ENCODE measurements at regions not wholly inside any gene's neighbourhood (a gene's known extent, or its start where the extent isn't known, plus 50 kb on each side); places are given as distances from the start of the nearest gene placed in this dataset.
"Not testable (repeated sequence)": the region's sequence is repeated elsewhere in the genome, so short reads cannot be mapped to it uniquely, and the experiment has no call there.

DNA sequence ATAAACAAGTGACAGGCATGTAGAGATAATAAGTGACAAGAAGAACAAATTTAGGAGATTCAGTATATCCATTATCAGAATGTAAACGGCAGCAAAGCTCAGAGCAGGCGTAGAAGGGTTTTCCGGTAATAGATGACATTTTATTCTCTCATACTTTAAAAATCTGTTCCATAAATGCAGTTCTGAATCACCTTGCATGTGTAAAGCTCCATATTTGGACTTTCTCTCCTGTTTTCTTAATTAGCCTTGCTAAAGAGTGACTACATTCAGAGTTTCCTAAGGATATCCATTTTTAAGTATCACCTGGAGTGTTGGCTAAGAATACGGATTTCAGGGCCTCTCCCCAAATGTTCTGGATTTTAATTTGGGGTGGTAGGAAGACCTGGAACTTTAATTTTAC lies 122.0 kb downstream of the SPP2 start:
- no peaks in the 10 kb centered on the region for H3K9me3 ChIP-seq (ENCODE audit: control insufficient read depth, low read length)
- no peak for DNase-seq
- no peak overlapping the region for H3K27ac ChIP-seq (ENCODE audit: insufficient read depth, low read length, poor library complexity, severe bottlenecking)
- no peak overlapping the region for H3K4me3 ChIP-seq (ENCODE audit: insufficient read depth, low read depth, low read length, poor library complexity, severe bottlenecking)
- H3K27me3 ChIP-seq (replicated peaks; ENCODE audit: control insufficient read depth, insufficient read depth, low read length, poor library complexity, severe bottlenecking): no peaks in the 10 kb centered on the region
- H3K36me3 ChIP-seq (ENCODE audit: control insufficient read depth, insufficient read depth, low read length): no peaks in the 10 kb centered on the region
- H3K4me1 ChIP-seq (ENCODE audit: control insufficient read depth, insufficient read depth, low read length, poor library complexity, severe bottlenecking): no peaks in the 10 kb centered on the region

DNA sequence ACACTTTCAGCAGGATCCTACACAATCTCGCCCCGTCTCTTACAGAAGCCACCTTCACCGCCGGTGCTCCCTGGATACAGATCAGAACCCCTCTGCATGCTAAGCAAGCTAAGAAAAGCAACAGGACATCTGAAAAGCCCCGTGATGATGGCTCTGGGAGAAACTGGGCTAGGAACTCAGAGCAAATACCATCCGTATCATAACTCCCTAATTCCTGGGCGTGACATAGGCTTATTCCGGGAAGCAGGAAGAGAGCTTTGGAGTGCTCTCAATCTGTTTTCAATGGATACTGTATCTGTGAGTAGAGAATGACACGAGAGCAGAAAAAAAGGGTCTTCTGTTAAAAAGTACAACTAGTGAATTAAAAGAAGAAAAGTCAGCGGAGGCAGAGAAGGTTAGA lies 121.6 kb downstream of the SPP2 start:
- Histone ChIP-seq H3K4me3 (ENCODE audit: insufficient read depth, low read depth, low read length, poor library complexity, severe bottlenecking) (no peak overlapping the region), H3K27me3 (replicated peaks; ENCODE audit: control insufficient read depth, insufficient read depth, low read length, poor library complexity, severe bottlenecking) (no peaks in the 10 kb centered on the region), H3K4me1 (ENCODE audit: control insufficient read depth, insufficient read depth, low read length, poor library complexity, severe bottlenecking) (no peaks in the 10 kb centered on the region), H3K27ac (ENCODE audit: insufficient read depth, low read length, poor library complexity, severe bottlenecking) (no peak overlapping the region), H3K36me3 (ENCODE audit: control insufficient read depth, insufficient read depth, low read length) (no peaks in the 10 kb centered on the region), H3K9me3 (ENCODE audit: control insufficient read depth, low read length) (no peaks in the 10 kb centered on the region)
- no peak for DNase-seq

DNA sequence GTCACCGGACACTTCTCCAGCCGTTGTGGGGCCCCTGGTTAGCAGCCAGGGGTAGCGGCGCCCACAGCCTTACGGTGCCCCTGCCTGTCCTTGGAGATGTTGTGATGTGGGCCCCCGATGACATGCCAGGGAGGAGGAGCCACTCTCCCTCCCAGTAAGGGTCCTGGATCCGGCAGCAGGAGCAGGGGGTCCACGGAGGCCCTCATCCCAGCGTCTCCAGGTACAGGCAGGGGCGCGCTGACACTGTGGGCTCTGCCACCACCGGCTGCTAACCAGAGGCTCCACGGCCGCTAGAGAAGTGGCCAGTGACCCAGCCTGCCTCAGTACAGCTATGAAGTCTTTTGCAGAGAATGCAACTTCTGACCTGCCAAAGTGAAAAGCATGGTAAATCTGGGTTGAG lies 121.2 kb downstream of the SPP2 start:
- Histone ChIP-seq H3K27ac (ENCODE audit: insufficient read depth, low read length, poor library complexity, severe bottlenecking) (no peak overlapping the region), H3K4me1 (ENCODE audit: control insufficient read depth, insufficient read depth, low read length, poor library complexity, severe bottlenecking) (no peaks in the 10 kb centered on the region), H3K4me3 (ENCODE audit: insufficient read depth, low read depth, low read length, poor library complexity, severe bottlenecking) (no peak overlapping the region), H3K36me3 (ENCODE audit: control insufficient read depth, insufficient read depth, low read length) (no peaks in the 10 kb centered on the region), H3K9me3 (ENCODE audit: control insufficient read depth, low read length) (no peaks in the 10 kb centered on the region), H3K27me3 (replicated peaks; ENCODE audit: control insufficient read depth, insufficient read depth, low read length, poor library complexity, severe bottlenecking) (no peaks in the 10 kb centered on the region)
- DNase-seq: no peak

DNA sequence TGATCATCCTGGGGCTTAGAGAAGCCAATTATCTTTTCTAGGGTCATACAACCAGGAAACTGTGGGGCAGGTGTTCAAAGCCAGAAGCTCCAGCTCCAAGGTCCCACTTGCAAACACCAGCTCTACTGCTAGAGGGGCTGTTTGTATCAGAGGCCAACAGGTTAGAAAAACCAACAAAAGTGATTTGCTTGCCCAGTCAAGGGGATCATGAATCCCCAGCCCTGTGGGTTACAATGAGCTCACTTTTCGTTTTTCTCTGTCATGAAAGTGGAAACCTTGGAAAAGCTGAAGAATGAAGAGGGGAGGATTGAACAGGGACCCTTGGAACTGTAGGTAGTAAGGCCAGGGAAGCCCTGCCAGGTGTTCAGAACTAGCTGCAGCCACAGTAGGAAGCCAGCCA lies 119.2 kb downstream of the SPP2 start:
- H3K36me3 ChIP-seq (ENCODE audit: control insufficient read depth, insufficient read depth, low read length): no peaks in the 10 kb centered on the region
- DNase-seq: no peak
- H3K27me3 ChIP-seq (replicated peaks; ENCODE audit: control insufficient read depth, insufficient read depth, low read length, poor library complexity, severe bottlenecking): no peaks in the 10 kb centered on the region
- no peak overlapping the region for H3K4me3 ChIP-seq (ENCODE audit: insufficient read depth, low read depth, low read length, poor library complexity, severe bottlenecking)
- H3K9me3 ChIP-seq (ENCODE audit: control insufficient read depth, low read length): no peaks in the 10 kb centered on the region
- no peak overlapping the region for H3K27ac ChIP-seq (ENCODE audit: insufficient read depth, low read length, poor library complexity, severe bottlenecking)
- H3K4me1 ChIP-seq (ENCODE audit: control insufficient read depth, insufficient read depth, low read length, poor library complexity, severe bottlenecking): peaks cover 1% of the 10 kb centered on the region

DNA sequence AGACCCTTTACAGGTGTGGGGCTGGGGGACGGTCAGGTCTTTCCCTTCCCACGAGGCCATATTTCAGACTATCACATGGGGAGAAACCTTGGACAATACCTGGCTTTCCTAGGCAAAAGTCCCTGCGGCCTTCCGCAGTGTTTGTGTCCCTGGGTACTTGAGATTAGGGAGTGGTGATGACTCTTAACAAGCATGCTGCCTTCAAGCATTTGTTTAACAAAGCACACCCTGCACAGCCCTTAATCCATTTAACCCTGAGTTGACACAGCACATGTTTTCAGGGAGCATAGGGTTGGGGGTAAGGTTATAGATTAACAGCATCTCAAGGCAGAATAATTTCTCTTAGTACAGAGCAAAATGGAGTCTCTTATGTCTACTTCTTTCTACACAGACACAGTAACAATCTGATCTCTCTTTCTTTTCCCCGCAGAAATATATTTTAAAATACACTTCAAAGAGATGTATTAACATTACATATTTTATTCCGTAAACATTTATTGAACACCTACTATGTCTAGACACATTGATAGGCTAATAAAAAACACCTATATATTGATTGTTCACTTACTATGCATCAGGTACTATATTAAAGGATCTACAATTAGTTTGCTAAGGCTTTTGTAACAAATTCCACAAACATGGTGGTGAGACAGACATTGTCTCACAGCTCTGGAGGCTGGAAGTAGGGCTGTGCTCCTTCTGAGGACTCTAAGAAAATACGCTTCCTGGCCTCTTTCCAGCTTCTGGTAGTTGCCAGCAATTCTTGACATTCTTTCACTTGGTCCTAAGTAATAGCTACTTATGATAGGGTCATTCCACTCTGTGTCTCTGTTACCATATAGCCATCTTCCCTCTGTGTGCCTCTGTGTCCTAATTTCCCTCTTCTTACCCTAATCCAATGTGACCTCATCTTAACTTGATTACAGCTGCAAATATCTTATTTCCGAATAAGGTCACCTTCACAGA lies 118.4 kb downstream of the SPP2 start:
- H3K4me3 ChIP-seq (ENCODE audit: insufficient read depth, low read depth, low read length, poor library complexity, severe bottlenecking); H3K4me1 ChIP-seq (ENCODE audit: control insufficient read depth, insufficient read depth, low read length, poor library complexity, severe bottlenecking); H3K27me3 ChIP-seq (replicated peaks; ENCODE audit: control insufficient read depth, insufficient read depth, low read length, poor library complexity, severe bottlenecking); DNase-seq; H3K36me3 ChIP-seq (ENCODE audit: control insufficient read depth, insufficient read depth, low read length); H3K27ac ChIP-seq (ENCODE audit: insufficient read depth, low read length, poor library complexity, severe bottlenecking); H3K9me3 ChIP-seq (ENCODE audit: control insufficient read depth, low read length): not testable (repeated sequence)

DNA sequence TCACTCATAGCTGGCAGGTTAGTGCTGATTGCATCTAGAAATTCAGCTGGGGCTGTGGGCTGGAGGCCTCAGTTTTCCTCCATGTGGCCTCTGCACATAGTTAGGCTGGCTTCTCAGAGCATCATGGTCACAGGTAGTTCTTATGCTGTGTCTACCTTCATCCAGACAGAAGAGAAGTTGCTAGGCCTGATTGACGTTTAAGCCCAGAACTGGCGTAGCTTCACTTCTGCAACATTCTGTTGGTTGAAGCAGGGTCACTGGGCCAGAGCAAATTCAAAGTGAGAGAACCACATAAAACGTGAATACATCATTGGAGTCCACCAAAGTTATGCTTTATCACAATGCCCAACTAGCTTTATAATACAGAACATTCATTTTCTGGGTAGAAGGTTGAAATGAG lies 116.0 kb downstream of the SPP2 start:
- peaks cover 10% of the 10 kb centered on the region for H3K4me1 ChIP-seq (ENCODE audit: control insufficient read depth, insufficient read depth, low read length, poor library complexity, severe bottlenecking)
- H3K4me3 ChIP-seq (ENCODE audit: insufficient read depth, low read depth, low read length, poor library complexity, severe bottlenecking): no peak overlapping the region
- no peak for DNase-seq
- H3K36me3 ChIP-seq (ENCODE audit: control insufficient read depth, insufficient read depth, low read length): no peaks in the 10 kb centered on the region
- H3K9me3 ChIP-seq (ENCODE audit: control insufficient read depth, low read length): no peaks in the 10 kb centered on the region
- no peak overlapping the region for H3K27ac ChIP-seq (ENCODE audit: insufficient read depth, low read length, poor library complexity, severe bottlenecking)
- no peaks in the 10 kb centered on the region for H3K27me3 ChIP-seq (replicated peaks; ENCODE audit: control insufficient read depth, insufficient read depth, low read length, poor library complexity, severe bottlenecking)

DNA sequence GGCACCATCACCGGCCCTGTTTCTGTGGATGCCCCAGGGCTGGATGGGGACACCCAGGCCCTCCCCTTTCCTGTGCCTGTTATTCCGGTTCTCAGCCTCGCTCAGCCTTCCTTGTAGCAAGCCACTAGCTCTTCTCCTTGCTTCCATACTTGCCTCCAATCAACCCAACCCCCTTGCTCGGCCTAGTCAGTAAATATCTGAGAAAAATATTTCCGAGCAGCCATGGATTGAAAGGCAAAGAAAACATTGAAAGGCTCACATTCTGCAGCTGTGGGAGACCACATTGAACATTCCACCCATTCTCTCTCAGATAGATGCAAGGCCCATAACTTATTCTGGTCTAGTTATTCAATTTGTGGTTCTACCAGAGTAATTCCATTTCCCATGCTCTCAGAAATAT lies 114.9 kb downstream of the SPP2 start:
- no peak for DNase-seq
- no peaks in the 10 kb centered on the region for H3K27me3 ChIP-seq (replicated peaks; ENCODE audit: control insufficient read depth, insufficient read depth, low read length, poor library complexity, severe bottlenecking)
- peaks cover 10% of the 10 kb centered on the region for H3K4me1 ChIP-seq (ENCODE audit: control insufficient read depth, insufficient read depth, low read length, poor library complexity, severe bottlenecking)
- H3K9me3 ChIP-seq (ENCODE audit: control insufficient read depth, low read length): no peaks in the 10 kb centered on the region
- H3K27ac ChIP-seq (ENCODE audit: insufficient read depth, low read length, poor library complexity, severe bottlenecking): no peak overlapping the region
- H3K4me3 ChIP-seq (ENCODE audit: insufficient read depth, low read depth, low read length, poor library complexity, severe bottlenecking): no peak overlapping the region
- no peaks in the 10 kb centered on the region for H3K36me3 ChIP-seq (ENCODE audit: control insufficient read depth, insufficient read depth, low read length)

DNA sequence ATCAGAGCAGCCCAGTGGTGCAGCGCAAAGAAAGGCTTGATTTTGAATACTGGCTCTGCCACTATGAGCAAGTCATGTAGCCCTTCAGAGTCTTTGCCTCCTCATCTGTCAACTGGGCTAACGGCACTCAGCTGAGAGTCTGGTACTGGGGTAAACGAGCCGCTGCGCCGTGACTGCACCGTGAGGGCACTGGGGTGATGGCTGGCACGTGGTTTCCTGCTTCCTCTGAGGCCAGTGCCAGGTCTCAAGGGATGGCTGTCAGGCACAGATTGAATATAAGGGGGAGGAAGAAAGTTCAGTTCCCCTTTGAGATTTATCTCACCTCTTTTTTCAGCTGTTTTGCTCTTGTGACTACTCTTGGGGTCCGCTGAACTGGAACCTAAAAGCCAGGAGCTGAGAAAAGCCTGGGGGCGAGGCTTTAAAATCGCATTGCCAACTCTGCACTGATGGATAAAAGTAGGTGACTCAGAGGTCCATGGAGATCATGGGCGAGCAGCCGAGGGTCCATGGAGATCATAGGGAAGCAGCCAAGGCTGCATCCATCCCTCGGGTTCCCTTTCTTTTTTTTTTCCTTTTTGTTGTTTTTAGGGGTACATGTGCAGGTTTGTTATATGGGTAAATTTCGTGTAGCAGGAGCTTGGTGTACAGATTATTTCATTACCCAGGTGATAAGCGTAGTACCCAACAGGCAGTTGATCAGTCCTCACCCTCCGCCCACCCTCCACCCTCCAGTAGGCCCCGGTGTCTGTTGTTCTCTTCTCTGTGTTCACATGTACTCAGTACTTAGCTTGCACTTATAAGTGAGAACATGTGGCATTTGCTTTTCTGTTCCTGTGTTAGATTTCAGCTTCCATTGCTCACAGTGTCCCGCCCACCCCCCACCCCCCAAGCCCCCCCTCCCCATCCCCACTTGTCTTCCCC lies 114.3 kb downstream of the SPP2 start:
- Histone ChIP-seq H3K36me3 (ENCODE audit: control insufficient read depth, insufficient read depth, low read length) (no peaks in the 10 kb centered on the region), H3K4me3 (ENCODE audit: insufficient read depth, low read depth, low read length, poor library complexity, severe bottlenecking) (no peak overlapping the region), H3K27me3 (replicated peaks; ENCODE audit: control insufficient read depth, insufficient read depth, low read length, poor library complexity, severe bottlenecking) (no peaks in the 10 kb centered on the region), H3K27ac (ENCODE audit: insufficient read depth, low read length, poor library complexity, severe bottlenecking) (no peak overlapping the region), H3K4me1 (ENCODE audit: control insufficient read depth, insufficient read depth, low read length, poor library complexity, severe bottlenecking) (peaks cover 10% of the 10 kb centered on the region), H3K9me3 (ENCODE audit: control insufficient read depth, low read length) (no peaks in the 10 kb centered on the region)
- DNase-seq: peak; percentile 25 to 47 (median 39)

DNA sequence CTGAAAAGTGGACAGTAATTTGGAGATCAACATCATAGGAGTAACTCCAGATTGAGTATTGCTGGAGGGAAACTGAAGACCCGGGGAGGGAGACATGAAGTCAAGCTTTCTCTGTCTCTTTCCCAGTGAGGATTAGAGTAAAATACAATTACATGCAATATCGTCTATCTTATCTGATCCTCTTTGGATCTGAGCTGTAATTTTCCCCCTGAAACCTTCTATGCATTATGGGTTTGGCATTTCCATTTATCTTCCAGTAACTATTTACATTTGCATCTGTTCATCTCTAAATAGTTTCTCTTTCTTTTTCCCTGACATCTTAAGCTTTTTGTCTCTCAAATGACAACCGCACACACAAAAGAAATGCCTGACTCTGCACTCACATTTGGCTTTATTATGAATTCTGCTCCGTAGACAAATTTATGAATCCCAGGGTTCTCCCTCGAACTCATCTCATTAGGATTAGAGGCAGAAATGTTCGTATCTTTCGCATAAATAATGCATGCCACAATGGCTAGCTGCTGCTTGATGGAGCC lies 113.1 kb downstream of the SPP2 start:
- no peaks in the 10 kb centered on the region for H3K36me3 ChIP-seq (ENCODE audit: control insufficient read depth, insufficient read depth, low read length)
- no peaks in the 10 kb centered on the region for H3K9me3 ChIP-seq (ENCODE audit: control insufficient read depth, low read length)
- H3K27ac ChIP-seq (ENCODE audit: insufficient read depth, low read length, poor library complexity, severe bottlenecking): no peak overlapping the region
- H3K27me3 ChIP-seq (replicated peaks; ENCODE audit: control insufficient read depth, insufficient read depth, low read length, poor library complexity, severe bottlenecking): no peaks in the 10 kb centered on the region
- peaks cover 10% of the 10 kb centered on the region for H3K4me1 ChIP-seq (ENCODE audit: control insufficient read depth, insufficient read depth, low read length, poor library complexity, severe bottlenecking)
- H3K4me3 ChIP-seq (ENCODE audit: insufficient read depth, low read depth, low read length, poor library complexity, severe bottlenecking): no peak overlapping the region
- DNase-seq: no peak

All from effector memory CD4-positive, alpha-beta T cell (primary cell).